Thyroid gland (tissue), 4 donors: ENCODE measurements at regions not wholly inside any gene's neighbourhood (a gene's known extent, or its start where the extent isn't known, plus 50 kb on each side); places are given as distances from the start of the nearest gene placed in this dataset.

Source experiments
- POLR2A ChIP-seq, 2 donors: fragments of 450-650 bp; IDR thresholded peaks; one replicate each; pipeline ENCODE4 v1.6.1; 2017; ENCODE audit warnings: antibody characterized with exemption in 2 of 2, mild to moderate bottlenecking in 2 of 2, moderate library complexity in 1 of 2
- TF ChIP-seq, protein P1 (sequence below), 6 experiments: fragments of 200-600 bp in 3 of 6; fragments of 450-650 bp in 3 of 6; sonication (generic) in 3 of 6; IDR thresholded peaks; one replicate each; pipeline ENCODE4 v1.5.1; 2016 to 2019; ENCODE audit warnings: antibody characterized with exemption in 6 of 6, mild to moderate bottlenecking in 2 of 6, inconsistent platforms in 1 of 6, moderate library complexity in 1 of 6

DNA sequence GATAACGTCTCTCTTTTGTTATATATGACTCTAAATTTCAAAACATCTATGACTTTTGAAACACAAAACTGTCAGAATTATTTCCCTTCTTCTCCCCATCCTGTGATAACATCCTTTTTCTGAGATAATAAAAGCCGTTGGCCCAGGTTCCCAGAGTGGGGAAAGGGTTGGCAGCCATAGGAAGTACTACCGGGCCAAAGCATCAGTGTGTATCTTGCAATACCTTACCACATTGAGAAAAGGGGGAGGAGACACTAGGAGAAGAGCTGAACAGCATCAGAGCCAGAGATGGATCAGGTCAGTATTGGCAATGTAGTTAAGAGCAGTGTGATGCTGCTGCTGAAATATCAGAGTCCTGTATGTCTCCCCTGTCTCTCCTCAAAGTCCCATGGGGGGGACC, 210.0 kb upstream of the PROK2 start:
- TF ChIP-seq, protein P1, sequence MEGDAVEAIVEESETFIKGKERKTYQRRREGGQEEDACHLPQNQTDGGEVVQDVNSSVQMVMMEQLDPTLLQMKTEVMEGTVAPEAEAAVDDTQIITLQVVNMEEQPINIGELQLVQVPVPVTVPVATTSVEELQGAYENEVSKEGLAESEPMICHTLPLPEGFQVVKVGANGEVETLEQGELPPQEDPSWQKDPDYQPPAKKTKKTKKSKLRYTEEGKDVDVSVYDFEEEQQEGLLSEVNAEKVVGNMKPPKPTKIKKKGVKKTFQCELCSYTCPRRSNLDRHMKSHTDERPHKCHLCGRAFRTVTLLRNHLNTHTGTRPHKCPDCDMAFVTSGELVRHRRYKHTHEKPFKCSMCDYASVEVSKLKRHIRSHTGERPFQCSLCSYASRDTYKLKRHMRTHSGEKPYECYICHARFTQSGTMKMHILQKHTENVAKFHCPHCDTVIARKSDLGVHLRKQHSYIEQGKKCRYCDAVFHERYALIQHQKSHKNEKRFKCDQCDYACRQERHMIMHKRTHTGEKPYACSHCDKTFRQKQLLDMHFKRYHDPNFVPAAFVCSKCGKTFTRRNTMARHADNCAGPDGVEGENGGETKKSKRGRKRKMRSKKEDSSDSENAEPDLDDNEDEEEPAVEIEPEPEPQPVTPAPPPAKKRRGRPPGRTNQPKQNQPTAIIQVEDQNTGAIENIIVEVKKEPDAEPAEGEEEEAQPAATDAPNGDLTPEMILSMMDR (IDR thresholded peaks at IDR 0.05) = no peak
- no peak for TF ChIP-seq POLR2A (IDR thresholded peaks at IDR 0.05)
